H1 (cell line): ENCODE measurements at regions not wholly inside any gene's neighbourhood (a gene's known extent, or its start where the extent isn't known, plus 50 kb on each side); places are given as distances from the start of the nearest gene placed in this dataset.

Experiments
- CTCF ChIA-PET: fragments of 300-600 bp; sonication (Branson Sonifier 250); formaldehyde crosslinking; loops from one replicate; lab custom pipeline; 2021; ENCODE audit not compliant: partially characterized antibody; lab: Charles Lee
- POLR2A ChIA-PET: fragments of 300-600 bp; sonication (Branson Sonifier 250); formaldehyde crosslinking; loops from one replicate; lab custom pipeline; 2021; ENCODE audit warnings: inconsistent platforms; ENCODE audit not compliant: partially characterized antibody; lab: Charles Lee
- DNase-seq, 2 experiments: peaks; one replicate each; pipeline versions ENCODE4 v3.0.0 to v3.0.0-alpha.2; 2010 to 2022; ENCODE audit warnings: low spot score in 2 of 2, low read depth in 1 of 2, mixed read lengths in 1 of 2
- FAIRE-seq: peaks from 2 replicates; lab custom pipeline; 2011; peaks lifted over from hg19 to GRCh38; lab: Jason Lieb, UNC
- H2AFZ ChIP-seq: 2 replicates; pipeline ENCODE4 v1.8.1; 2012; ENCODE audit warnings: low read length, inconsistent platforms
- H2AK5ac ChIP-seq: 2 replicates; pipeline ENCODE4 v1.6.1; 2013; ENCODE audit warnings: low read depth, low read length
- H2BK120ac ChIP-seq: replicated peaks from 2 replicates; pipeline ENCODE3; 2013; ENCODE audit warnings: low read depth, low read length, inconsistent platforms
- H2BK12ac ChIP-seq: 2 replicates; pipeline ENCODE4 v1.6.1; 2013; ENCODE audit warnings: low read depth, low read length
- H2BK15ac ChIP-seq: 2 replicates; pipeline ENCODE4 v1.6.1; 2013; ENCODE audit warnings: low read length
- H2BK20ac ChIP-seq: 2 replicates; pipeline ENCODE4 v1.6.1; 2013; ENCODE audit warnings: low read length
- H2BK5ac ChIP-seq: 2 replicates; pipeline ENCODE4 v1.6.1; 2013; ENCODE audit warnings: low read depth, low read length
- H3K14ac ChIP-seq: 2 replicates; pipeline ENCODE4 v1.6.1; 2013; ENCODE audit warnings: inconsistent platforms; ENCODE audit not compliant: insufficient read length
- H3K18ac ChIP-seq: 2 replicates; pipeline ENCODE4 v1.6.1; 2013; ENCODE audit warnings: low read length; ENCODE audit errors: extremely low read depth
- H3K23ac ChIP-seq: 2 replicates; pipeline ENCODE4 v1.6.1; 2013; ENCODE audit warnings: inconsistent platforms; ENCODE audit not compliant: insufficient read length
- H3K23me2 ChIP-seq: 2 replicates; pipeline ENCODE4 v1.6.1; 2013; ENCODE audit warnings: low read depth, low read length
- H3K27ac ChIP-seq: 2 replicates; pipeline ENCODE4 v1.6.1; 2011; ENCODE audit warnings: low read depth, low read length, inconsistent platforms
- H3K27me3 ChIP-seq, 4 experiments: replicated peaks in 1 of 4; 1 replicate in 1 of 4; 2 replicates in 3 of 4; pipeline versions ENCODE4 v1.6.1 to v1.8.1; 2011 to 2013; ENCODE audit warnings: low read length in 3 of 4, mild to moderate bottlenecking in 3 of 4, inconsistent platforms in 2 of 4, mixed read lengths in 2 of 4, moderate library complexity in 1 of 4; ENCODE audit not compliant: control insufficient read depth in 3 of 4, insufficient read depth in 3 of 4; ENCODE audit errors: extremely low read depth in 1 of 4
- H3K36me3 ChIP-seq, 4 experiments: 2 replicates each; pipeline versions ENCODE4 v1.6.1 to v1.8.1; 2011 to 2013; ENCODE audit warnings: mild to moderate bottlenecking in 4 of 4, low read length in 3 of 4, moderate library complexity in 2 of 4, control low read depth in 1 of 4, inconsistent platforms in 1 of 4; ENCODE audit not compliant: insufficient read depth in 4 of 4, control insufficient read depth in 2 of 4
- H3K4ac ChIP-seq: replicated peaks from 2 replicates; pipeline ENCODE3; 2013; ENCODE audit warnings: low read length, low read depth, mixed read lengths, inconsistent platforms; ENCODE audit not compliant: insufficient read length
- H3K4me1 ChIP-seq, 4 experiments: replicated peaks in 1 of 4; 1 replicate in 1 of 4; 2 replicates in 3 of 4; pipeline versions ENCODE4 v1.6.1 to v1.8.1; 2011 to 2013; ENCODE audit warnings: low read length in 3 of 4, inconsistent platforms in 2 of 4, mixed read lengths in 1 of 4; ENCODE audit not compliant: insufficient read depth in 4 of 4, control insufficient read depth in 3 of 4
- H3K4me2 ChIP-seq, 2 experiments: 2 replicates each; pipeline versions ENCODE4 v1.6.1 to v1.8.1; 2011 to 2013; ENCODE audit warnings: low read depth in 2 of 2, low read length in 2 of 2, control low read depth in 1 of 2, inconsistent platforms in 1 of 2, mild to moderate bottlenecking in 1 of 2; ENCODE audit not compliant: insufficient read depth in 1 of 2
- H3K4me3 ChIP-seq, 4 experiments: fragments of 200-600, 300-600 bp in 1 of 4; sonication (generic), shearing (Covaris generic), sonication (Bioruptor Twin) in 1 of 4; 2 replicates each; pipeline versions ENCODE4 v1.5.1 to v1.8.1; 2011 to 2016; ENCODE audit warnings: low read length in 4 of 4, low read depth in 3 of 4, control low read depth in 2 of 4, inconsistent platforms in 2 of 4, mild to moderate bottlenecking in 2 of 4, mixed read lengths in 1 of 4, moderate library complexity in 1 of 4; ENCODE audit not compliant: insufficient read depth in 2 of 4; ENCODE audit errors: extremely low read depth in 1 of 4
- H3K56ac ChIP-seq: replicated peaks from 2 replicates; pipeline ENCODE3; 2013; ENCODE audit warnings: low read depth, mild to moderate bottlenecking, mixed read lengths, low read length, inconsistent platforms; ENCODE audit not compliant: insufficient read length
- H3K79me1 ChIP-seq: 2 replicates; pipeline ENCODE4 v1.6.1; 2013; ENCODE audit warnings: low read depth, low read length, control low read depth
- H3K79me2 ChIP-seq, 2 experiments: 2 replicates each; pipeline versions ENCODE4 v1.6.1 to v1.8.1; 2012 to 2013; ENCODE audit warnings: low read length in 2 of 2, mild to moderate bottlenecking in 2 of 2, inconsistent platforms in 1 of 2; ENCODE audit not compliant: insufficient read depth in 2 of 2, control insufficient read depth in 1 of 2
- H3K9ac ChIP-seq, 4 experiments: replicated peaks in 1 of 4; 1 replicate in 1 of 4; 2 replicates in 3 of 4; pipeline versions ENCODE4 v1.6.1 to v1.8.1; 2011 to 2013; ENCODE audit warnings: low read depth in 3 of 4, low read length in 3 of 4, control low read depth in 2 of 4, mild to moderate bottlenecking in 2 of 4, moderate library complexity in 2 of 4, inconsistent platforms in 1 of 4; ENCODE audit errors: extremely low read depth in 1 of 4
- H3K9me3 ChIP-seq, 2 experiments: 2 replicates each; pipeline versions ENCODE4 v1.6.1 to v1.8.1; 2012 to 2013; ENCODE audit warnings: mild to moderate bottlenecking in 2 of 2, moderate library complexity in 2 of 2, control low read depth in 1 of 2, inconsistent platforms in 1 of 2, low read depth in 1 of 2, low read length in 1 of 2, mixed read lengths in 1 of 2; ENCODE audit not compliant: insufficient read depth in 2 of 2
- H4K20me1 ChIP-seq, 2 experiments: replicated peaks in 1 of 2; 2 replicates each; pipeline versions ENCODE3 to v1.8.1; 2011 to 2013; ENCODE audit warnings: inconsistent platforms in 2 of 2, low read length in 2 of 2, mild to moderate bottlenecking in 1 of 2; ENCODE audit not compliant: insufficient read depth in 2 of 2, control insufficient read depth in 1 of 2
- H4K5ac ChIP-seq: 2 replicates; pipeline ENCODE4 v1.6.1; 2013; ENCODE audit warnings: low read length, low read depth, mixed read lengths, inconsistent platforms; ENCODE audit not compliant: insufficient read length
- H4K8ac ChIP-seq: 2 replicates; pipeline ENCODE4 v1.8.0; 2013; ENCODE audit warnings: mild to moderate bottlenecking, moderate library complexity, low read length, inconsistent platforms; ENCODE audit not compliant: insufficient read depth; ENCODE audit errors: extremely low read depth
- H4K91ac ChIP-seq: replicated peaks from 2 replicates; pipeline ENCODE3; 2013; ENCODE audit warnings: low read length, mixed read lengths, inconsistent platforms; ENCODE audit not compliant: insufficient read length
- BCL11A ChIP-seq, 2 experiments: IDR thresholded peaks; one replicate each; pipeline ENCODE4 v1.6.1; 2011; ENCODE audit warnings: low read depth in 2 of 2, low read length in 2 of 2, mild to moderate bottlenecking in 2 of 2
- CTBP2 ChIP-seq: IDR thresholded peaks from 2 replicates; pipeline ENCODE4 v1.7.0; 2011; ENCODE audit warnings: borderline replicate concordance, mild to moderate bottlenecking, moderate library complexity, mixed read lengths, low read length; ENCODE audit not compliant: insufficient read depth, insufficient read length
- HDAC6 ChIP-seq: IDR thresholded peaks from one replicate; pipeline ENCODE4 v1.7.1; 2012; ENCODE audit warnings: low read depth, mild to moderate bottlenecking, inconsistent platforms, low read length, moderate library complexity
- NRF1 ChIP-seq: IDR thresholded peaks from 2 replicates; pipeline ENCODE4 v1.6.1; 2011; ENCODE audit warnings: mild to moderate bottlenecking, low read depth, low read length, improper control_type of control experiment
- POLR2AphosphoS5 ChIP-seq: IDR thresholded peaks from 2 replicates; pipeline ENCODE4 v1.6.1; 2011; ENCODE audit warnings: low read depth, low read length
- RAD21 ChIP-seq, 2 experiments: IDR thresholded peaks in 1 of 2; conservative IDR thresholded peaks in 1 of 2; 2 replicates each; pipeline ENCODE4 v1.6.1; 2011; ENCODE audit warnings: low read depth in 2 of 2, low read length in 2 of 2, improper control_type of control experiment in 1 of 2, inconsistent platforms in 1 of 2, mild to moderate bottlenecking in 1 of 2, moderate library complexity in 1 of 2
- WGBS, 2 experiments: shearing (Covaris generic) in 1 of 2; methylation state at CpG; one replicate each; pipeline versions ENCODE4 v1.1.6 to v1.1.7; 2013 to 2015; ENCODE audit warnings: low lambda C conversion rate in 2 of 2, mixed read lengths in 2 of 2, inconsistent platforms in 1 of 2, low coverage in 1 of 2, missing lambda C conversion rate in 1 of 2; ENCODE audit not compliant: insufficient replicate concordance in 2 of 2, insufficient coverage in 1 of 2, insufficient read length in 1 of 2; ENCODE audit errors: extremely low coverage in 1 of 2, missing lambda C conversion rate in 1 of 2; 5-methylcytosine and 5-hydroxymethylcytosine counted together

GRCh38 chr3:162348912-162349311 is 852.3 kb downstream of the OTOL1 start:
- no peak overlapping the region for H3K9ac ChIP-seq
- no peak for TF ChIP-seq HDAC6
- TF ChIP-seq NRF1 = no peak
- no peak for TF ChIP-seq POLR2AphosphoS5
- no peak for TF ChIP-seq BCL11A (IDR thresholded peaks at IDR 0.05; ENCODE audit: low read depth in 2 of 2, low read length in 2 of 2)
- TF ChIP-seq CTBP2 = no peak
- no peak for TF ChIP-seq RAD21 (IDR thresholded peaks at IDR 0.05 in 1 of 2, conservative IDR thresholded peaks at IDR 0.05 in 1 of 2; ENCODE audit: low read depth in 2 of 2, low read length in 2 of 2)

More at GRCh38 chr3:162348912-162349311, 852.3 kb downstream of the OTOL1 start:
- Histone ChIP-seq H3K27me3 (no peaks in the 10 kb centered on the region), H3K4me1 (no peaks in the 10 kb centered on the region), H3K27ac (no peak overlapping the region), H3K79me1 (no peaks in the 10 kb centered on the region), H3K18ac (no peak overlapping the region), H2BK5ac (no peak overlapping the region), H3K4me2 (no peak overlapping the region), H4K8ac (no peak overlapping the region), H3K23ac (no peak overlapping the region), H3K36me3 (no peaks in the 10 kb centered on the region), H2BK12ac (no peak overlapping the region), H3K4me3 (no peak overlapping the region), H2AFZ (0 out of 2 replicates have a peak overlapping the region, but pooled peaks have one; percentile 5), H4K20me1 (no peaks in the 10 kb centered on the region), H2AK5ac (no peak overlapping the region), H4K5ac (no peak overlapping the region), H3K23me2 (no peaks in the 10 kb centered on the region), H2BK20ac (no peak overlapping the region), H3K9me3 (no peaks in the 10 kb centered on the region), H3K14ac (no peak overlapping the region), H3K79me2 (no peaks in the 10 kb centered on the region), H2BK120ac (no peak overlapping the region), H4K91ac (no peak overlapping the region), H3K56ac (no peak overlapping the region), H3K4ac (no peak overlapping the region), H2BK15ac (no peak overlapping the region)
- ChIA-PET POLR2A (no interaction called here), CTCF (interaction anchor here (0.9 to 1.2 kb wide), 2 partner anchors 11 to 28 kb away, joined by 3 to 4 read pairs; no protein-coding TSS in a partner anchor)
- no peak for FAIRE-seq
- 96% methylated on average over 2 of the region's 2 CpGs; no CpG with 5 or more reads in 1 of the 2 experiments for WGBS, 2 experiments
- no peak for DNase-seq
